ENCODE measurements at regions not wholly inside any gene's neighbourhood (a gene's known extent, or its start where the extent isn't known, plus 50 kb on each side); places are given as distances from the start of the nearest gene placed in this dataset.

DNA sequence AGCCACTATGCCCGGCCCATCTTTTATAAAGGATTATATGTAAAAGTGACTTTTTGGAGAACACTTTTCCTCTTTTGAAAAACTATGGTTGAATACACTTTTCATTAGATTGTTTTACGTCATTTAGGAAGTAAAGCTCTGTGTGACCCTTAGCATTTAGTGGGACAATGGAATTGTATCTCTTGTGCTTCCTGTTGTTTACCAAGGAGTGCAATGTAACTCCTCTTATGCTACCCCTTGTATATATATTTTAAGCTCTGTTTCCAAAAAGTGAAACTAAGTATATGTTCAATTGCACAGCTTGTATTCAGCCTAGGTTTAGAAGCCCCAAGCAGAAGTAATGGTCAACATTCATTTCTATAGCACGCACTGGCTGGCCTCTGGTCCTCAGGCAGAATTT is 183.1 kb upstream of the CITED2 start:
- Histone ChIP-seq H2AFZ (ENCODE audit: low read depth, low read length, severe bottlenecking) (no peak overlapping the region), H3K9ac (ENCODE audit: low read length) (no peak overlapping the region), H3K27ac (ENCODE audit: low read depth, low read length) (no peak overlapping the region), H3K4me3 (ENCODE audit: insufficient read depth, low read length, poor library complexity, severe bottlenecking) (no peak overlapping the region), H3F3A (ENCODE audit: insufficient read depth) (no peaks in the 10 kb centered on the region), H3K9me2 (replicated peaks; ENCODE audit: insufficient read depth, low read length) (no peaks in the 10 kb centered on the region), H3K4me2 (ENCODE audit: low read depth, low read length, poor library complexity, severe bottlenecking) (no peak overlapping the region), H3K79me2 (ENCODE audit: insufficient read depth, low read length) (no peaks in the 10 kb centered on the region), H3K9me3 (ENCODE audit: insufficient read depth, low read length) (no peaks in the 10 kb centered on the region), H3K27me3 (ENCODE audit: low read length) (no peaks in the 10 kb centered on the region), H4K20me1 (ENCODE audit: low read depth, low read length) (no peaks in the 10 kb centered on the region), H3K36me3 (ENCODE audit: low read length) (no peaks in the 10 kb centered on the region)
- TF ChIP-seq EZH2phosphoT487 (conservative IDR thresholded peaks at IDR 0.05; ENCODE audit: low read length), result no peak
- TF ChIP-seq, protein P1, sequence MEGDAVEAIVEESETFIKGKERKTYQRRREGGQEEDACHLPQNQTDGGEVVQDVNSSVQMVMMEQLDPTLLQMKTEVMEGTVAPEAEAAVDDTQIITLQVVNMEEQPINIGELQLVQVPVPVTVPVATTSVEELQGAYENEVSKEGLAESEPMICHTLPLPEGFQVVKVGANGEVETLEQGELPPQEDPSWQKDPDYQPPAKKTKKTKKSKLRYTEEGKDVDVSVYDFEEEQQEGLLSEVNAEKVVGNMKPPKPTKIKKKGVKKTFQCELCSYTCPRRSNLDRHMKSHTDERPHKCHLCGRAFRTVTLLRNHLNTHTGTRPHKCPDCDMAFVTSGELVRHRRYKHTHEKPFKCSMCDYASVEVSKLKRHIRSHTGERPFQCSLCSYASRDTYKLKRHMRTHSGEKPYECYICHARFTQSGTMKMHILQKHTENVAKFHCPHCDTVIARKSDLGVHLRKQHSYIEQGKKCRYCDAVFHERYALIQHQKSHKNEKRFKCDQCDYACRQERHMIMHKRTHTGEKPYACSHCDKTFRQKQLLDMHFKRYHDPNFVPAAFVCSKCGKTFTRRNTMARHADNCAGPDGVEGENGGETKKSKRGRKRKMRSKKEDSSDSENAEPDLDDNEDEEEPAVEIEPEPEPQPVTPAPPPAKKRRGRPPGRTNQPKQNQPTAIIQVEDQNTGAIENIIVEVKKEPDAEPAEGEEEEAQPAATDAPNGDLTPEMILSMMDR (IDR thresholded peaks at IDR 0.05; ENCODE audit: insufficient read depth, low read length, poor library complexity, severe bottlenecking), result no peak

DNA sequence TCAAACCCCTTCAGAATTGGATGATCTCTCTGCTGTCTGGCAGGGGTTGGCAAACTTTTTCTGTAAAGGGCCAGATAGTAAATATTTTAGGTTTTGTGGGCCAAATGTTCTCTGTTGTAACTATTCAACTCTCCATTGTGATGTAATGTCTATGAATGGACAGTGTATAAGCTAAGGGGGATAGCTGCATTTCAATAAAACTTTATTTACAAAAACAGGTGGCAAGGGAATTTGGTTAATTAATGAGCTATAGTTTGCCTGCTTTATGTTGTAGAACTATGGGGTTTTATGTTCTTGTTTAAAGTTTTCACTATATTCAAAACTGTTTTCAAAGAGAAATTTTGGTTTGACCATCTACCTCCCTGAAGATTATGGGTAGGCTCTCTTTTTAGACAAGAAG is 182.1 kb upstream of the CITED2 start:
- H2AFZ ChIP-seq (ENCODE audit: low read depth, low read length, severe bottlenecking), result no peak overlapping the region
- no peaks in the 10 kb centered on the region for H3K27me3 ChIP-seq (ENCODE audit: low read length)
- H4K20me1 ChIP-seq (ENCODE audit: low read depth, low read length), result no peaks in the 10 kb centered on the region
- H3K9me3 ChIP-seq (ENCODE audit: insufficient read depth, low read length), result no peaks in the 10 kb centered on the region
- H3F3A ChIP-seq (ENCODE audit: insufficient read depth), result no peaks in the 10 kb centered on the region
- H3K36me3 ChIP-seq (ENCODE audit: low read length), result no peaks in the 10 kb centered on the region
- H3K27ac ChIP-seq (ENCODE audit: low read depth, low read length), result no peak overlapping the region
- no peak overlapping the region for H3K4me3 ChIP-seq (ENCODE audit: insufficient read depth, low read length, poor library complexity, severe bottlenecking)
- no peaks in the 10 kb centered on the region for H3K9me2 ChIP-seq (replicated peaks; ENCODE audit: insufficient read depth, low read length)
- H3K79me2 ChIP-seq (ENCODE audit: insufficient read depth, low read length), result no peaks in the 10 kb centered on the region
- H3K9ac ChIP-seq (ENCODE audit: low read length), result no peak overlapping the region
- no peak for TF ChIP-seq EZH2phosphoT487 (conservative IDR thresholded peaks at IDR 0.05; ENCODE audit: low read length)
- TF ChIP-seq, protein P1 (IDR thresholded peaks at IDR 0.05; ENCODE audit: insufficient read depth, low read length, poor library complexity, severe bottlenecking), result no peak
- H3K4me2 ChIP-seq (ENCODE audit: low read depth, low read length, poor library complexity, severe bottlenecking), result no peak overlapping the region

DNA sequence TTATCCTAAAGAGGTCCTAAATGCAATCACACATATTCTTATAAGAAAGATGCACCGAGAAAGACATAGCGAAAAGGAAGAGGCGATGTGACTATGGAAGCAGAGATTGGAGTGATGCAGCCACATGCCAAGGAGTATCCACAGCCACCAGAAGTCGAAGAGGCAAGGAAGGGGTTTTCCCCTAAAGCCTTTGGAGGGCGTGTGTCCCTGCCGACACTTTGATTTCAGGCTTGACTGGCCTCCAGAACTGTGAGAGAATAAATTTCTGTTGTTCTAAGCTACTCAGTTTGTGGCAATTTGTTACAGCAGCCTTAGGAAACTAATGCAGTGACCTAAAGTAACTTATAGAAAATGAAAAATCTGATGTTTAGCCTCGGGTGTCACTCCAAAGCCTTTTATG is 179.5 kb upstream of the CITED2 start:
- Histone ChIP-seq H3K4me2 (ENCODE audit: low read depth, low read length, poor library complexity, severe bottlenecking) (no peak overlapping the region), H3K27ac (ENCODE audit: low read depth, low read length) (no peak overlapping the region), H2AFZ (ENCODE audit: low read depth, low read length, severe bottlenecking) (no peak overlapping the region), H3K9me2 (replicated peaks; ENCODE audit: insufficient read depth, low read length) (no peaks in the 10 kb centered on the region), H3K79me2 (ENCODE audit: insufficient read depth, low read length) (no peaks in the 10 kb centered on the region), H3K9me3 (ENCODE audit: insufficient read depth, low read length) (no peaks in the 10 kb centered on the region), H3F3A (ENCODE audit: insufficient read depth) (no peaks in the 10 kb centered on the region), H3K27me3 (ENCODE audit: low read length) (no peaks in the 10 kb centered on the region), H3K4me3 (ENCODE audit: insufficient read depth, low read length, poor library complexity, severe bottlenecking) (no peak overlapping the region), H3K36me3 (ENCODE audit: low read length) (no peaks in the 10 kb centered on the region), H3K9ac (ENCODE audit: low read length) (no peak overlapping the region), H4K20me1 (ENCODE audit: low read depth, low read length) (no peaks in the 10 kb centered on the region)
- TF ChIP-seq, protein P1 (IDR thresholded peaks at IDR 0.05; ENCODE audit: insufficient read depth, low read length, poor library complexity, severe bottlenecking), result no peak
- TF ChIP-seq EZH2phosphoT487 (conservative IDR thresholded peaks at IDR 0.05; ENCODE audit: low read length), result no peak
